Stimulated activated CD8-positive, alpha-beta memory T cell treated with anti-CD3 and anti-CD28 coated beads, Interleukin-4, amount 100 ng/mL, for 48 hours (primary cell): ENCODE measurements at regions not wholly inside any gene's neighbourhood (a gene's known extent, or its start where the extent isn't known, plus 50 kb on each side); places are given as distances from the start of the nearest gene placed in this dataset.

ENCODE experiments used
- DNase-seq: peaks from one replicate; pipeline ENCODE4 v3.0.0-alpha.2; 2020

DNA sequence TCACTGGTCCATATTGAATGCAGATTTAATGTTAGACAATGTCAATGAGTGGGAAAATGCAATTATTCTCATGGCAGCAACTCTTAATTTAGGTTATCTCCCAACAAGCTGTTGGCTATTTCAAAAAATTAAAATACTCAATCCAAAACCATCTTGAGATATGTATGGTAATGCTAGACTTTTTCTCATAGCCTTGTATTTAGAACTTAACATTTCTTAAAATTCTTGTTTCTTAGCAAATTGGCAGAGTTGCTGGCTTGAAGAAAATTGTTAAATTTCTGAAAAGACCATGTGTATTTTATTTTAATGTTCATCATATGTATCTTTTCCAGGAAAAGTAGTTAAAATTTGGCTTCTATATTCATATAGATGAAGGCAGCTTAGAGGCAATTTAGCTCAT, 1355.1 kb downstream of the PCDH9 start:
- DNase-seq: no peak

DNA sequence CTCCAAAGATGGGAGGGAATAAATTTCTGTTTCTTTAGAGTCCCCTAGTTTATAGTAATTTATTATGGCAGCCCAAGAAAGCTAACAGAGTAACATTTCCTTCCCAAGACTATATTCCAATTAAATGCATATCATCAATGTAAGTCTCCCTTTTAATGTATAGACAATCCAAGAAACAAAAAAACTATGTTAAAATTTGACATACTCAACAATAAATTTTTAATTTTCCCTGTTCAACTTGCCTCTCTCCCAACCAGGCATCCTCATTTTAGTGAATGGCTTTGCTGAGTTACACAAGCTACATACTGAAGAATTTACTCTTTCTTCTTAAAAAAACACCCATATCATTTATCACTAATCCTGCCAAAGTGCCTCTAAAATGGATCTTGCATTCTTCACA, 1357.7 kb downstream of the PCDH9 start:
- no peak for DNase-seq

DNA sequence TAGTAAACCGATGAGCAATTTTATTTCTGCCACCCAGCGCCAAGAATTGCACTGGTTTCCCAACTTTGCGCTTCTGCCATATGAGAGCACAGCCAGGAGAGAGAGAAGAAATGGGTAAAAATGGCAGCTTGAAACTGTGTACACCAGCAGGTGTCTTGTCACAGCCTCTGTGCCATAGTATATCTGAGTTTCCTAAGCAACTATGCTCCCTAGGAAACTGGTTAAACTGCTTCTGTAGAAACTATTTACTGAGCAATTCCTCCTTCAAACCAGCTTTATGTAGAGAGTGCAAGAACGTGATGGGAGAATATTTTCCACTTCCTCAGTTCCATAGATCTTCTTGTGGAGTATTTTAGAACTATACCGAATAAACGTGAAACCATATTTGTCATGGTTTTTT, 1361.3 kb downstream of the PCDH9 start:
- no peak for DNase-seq

DNA sequence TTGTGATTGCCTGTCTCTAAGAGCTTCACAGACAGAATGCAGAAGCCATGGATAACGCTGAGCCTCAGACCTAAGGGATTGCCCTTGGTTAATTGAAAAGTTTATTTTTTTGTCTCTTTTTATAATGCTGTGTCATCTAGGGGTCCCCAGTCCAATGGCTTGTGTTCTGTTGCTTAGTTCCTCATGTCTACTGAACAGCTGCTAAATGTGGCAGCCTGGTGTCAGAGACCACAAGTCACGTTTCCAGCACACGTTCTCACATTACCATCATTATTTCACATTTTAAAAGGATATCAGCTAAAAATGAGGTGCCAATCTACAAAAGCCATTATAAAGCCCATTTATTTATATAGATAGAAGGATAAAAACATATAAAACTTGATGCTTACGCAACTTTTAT, 1362.0 kb downstream of the PCDH9 start:
- DNase-seq: no peak

DNA sequence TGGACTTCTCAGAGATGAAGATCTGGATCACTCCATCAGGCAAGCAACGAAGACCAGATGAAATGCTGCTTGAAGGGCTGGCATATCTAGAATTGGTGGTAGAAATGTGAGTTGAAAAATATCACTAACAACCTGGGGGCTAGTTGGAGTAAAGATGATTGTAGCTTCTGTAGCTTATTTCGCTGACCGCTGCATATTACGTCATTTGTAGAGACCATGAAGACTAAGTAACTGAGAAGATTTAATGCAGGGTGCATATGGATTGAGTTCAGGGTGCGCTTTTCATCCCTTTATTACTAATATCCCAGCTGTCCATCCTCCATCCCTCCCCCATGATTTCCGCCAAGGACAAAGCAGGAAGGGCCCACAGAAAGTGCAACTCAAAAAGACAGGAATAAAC, 1364.0 kb downstream of the PCDH9 start:
- DNase-seq: no peak

DNA sequence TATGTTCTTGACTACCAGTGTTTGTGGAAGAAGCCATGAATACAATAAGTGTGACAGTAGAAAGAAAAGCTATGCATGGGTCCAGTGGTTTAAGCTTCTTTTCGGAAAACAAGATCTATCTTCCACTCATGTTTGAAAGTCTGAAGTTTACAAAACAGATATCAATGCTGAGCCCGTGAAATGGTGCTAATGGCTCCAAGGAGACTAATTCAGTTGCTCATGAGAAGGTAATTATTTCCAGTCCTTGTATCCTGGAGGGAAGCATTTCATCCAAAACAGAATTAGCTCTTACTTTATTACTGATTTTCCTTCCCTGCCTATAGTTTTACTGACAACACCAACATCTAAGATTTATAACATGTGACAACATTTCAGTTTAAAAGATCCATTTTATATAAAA, 1364.9 kb downstream of the PCDH9 start:
- no peak for DNase-seq

DNA sequence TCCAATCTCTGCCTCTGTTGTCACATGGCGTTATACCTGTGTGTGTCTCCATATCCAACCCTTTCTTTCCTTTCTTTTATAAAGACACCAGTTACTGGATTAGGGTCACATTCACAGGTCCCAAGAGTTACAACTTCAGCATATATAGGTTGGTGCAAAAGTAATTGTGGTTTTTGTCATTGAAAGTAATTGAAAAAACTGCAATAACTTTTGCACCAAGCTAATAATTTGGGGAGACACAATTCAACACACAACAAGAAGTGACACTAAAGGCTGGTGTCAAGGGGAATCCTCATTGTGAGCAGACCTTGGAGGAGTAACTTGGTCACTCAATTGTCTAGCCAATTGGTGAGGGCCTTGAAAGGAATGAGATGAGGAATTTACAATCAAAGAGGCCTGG, 1366.1 kb downstream of the PCDH9 start:
- no peak for DNase-seq

DNA sequence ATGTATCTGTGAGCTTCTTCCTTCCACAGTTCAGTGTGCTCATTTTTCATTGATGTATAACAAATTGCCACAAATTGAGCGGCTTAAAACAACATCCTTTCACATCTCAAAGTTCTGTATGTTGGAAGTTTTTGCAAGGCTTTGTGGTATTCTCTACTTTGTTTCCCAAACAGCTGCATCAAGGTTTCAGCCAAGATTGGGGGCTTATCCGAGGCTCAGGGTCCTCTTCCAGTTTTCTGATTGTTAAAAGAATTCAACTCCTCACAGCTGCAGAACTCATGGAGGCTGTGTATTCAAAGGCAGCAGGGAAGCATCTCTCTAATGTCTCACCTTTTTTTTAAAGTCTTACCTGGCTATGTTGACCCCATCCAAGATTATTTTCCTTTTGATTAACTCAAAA, 1369.8 kb downstream of the PCDH9 start:
- DNase-seq: no peak

DNA sequence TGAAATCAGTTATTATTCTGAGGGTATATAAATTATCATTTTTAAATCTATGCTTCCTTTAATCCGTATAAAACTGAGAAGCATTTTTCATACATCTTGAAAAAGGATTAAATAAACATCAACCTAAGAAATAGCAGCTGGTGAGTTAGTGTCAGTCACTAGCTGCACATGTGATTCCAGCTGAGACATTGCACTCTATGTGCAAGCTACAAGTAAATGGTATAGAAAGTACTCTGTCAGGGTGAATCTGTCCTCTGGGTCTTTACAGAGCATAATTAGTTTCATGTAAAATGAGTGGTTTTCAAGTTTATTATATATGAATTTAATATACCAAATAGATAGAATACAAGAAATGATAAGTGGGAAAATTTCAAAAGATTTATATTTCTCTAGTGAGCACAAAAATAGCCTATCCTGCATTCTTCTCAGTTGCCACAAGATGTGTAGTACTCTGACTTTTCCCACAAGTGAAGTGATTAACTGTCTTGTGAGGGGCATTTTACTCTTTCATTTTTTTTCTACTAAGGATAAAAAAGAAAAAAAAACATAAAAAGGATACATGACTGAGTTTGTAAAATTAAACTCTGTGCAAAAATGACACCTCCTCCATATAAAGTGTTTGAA, 1372.1 kb downstream of the PCDH9 start:
- DNase-seq: no peak

DNA sequence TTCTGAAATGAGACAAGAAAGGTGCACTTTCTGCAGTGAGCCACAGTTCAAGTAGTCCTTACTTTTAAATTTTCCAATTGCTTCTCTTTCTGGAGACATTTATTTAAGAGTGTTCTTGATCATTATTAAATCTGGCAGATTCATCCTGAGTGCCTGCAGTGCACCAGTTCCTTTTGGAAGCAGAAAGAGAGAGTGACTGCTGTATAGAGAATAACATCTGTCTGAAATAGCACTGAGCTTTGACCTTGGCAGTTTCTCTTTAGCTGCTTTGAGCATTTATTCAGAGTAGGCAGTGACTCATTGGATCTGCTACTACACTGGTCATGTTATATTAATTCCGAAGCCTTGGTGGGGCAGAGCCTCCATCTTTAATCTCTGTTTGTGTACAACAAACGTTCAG, 1373.7 kb downstream of the PCDH9 start:
- DNase-seq: no peak

DNA sequence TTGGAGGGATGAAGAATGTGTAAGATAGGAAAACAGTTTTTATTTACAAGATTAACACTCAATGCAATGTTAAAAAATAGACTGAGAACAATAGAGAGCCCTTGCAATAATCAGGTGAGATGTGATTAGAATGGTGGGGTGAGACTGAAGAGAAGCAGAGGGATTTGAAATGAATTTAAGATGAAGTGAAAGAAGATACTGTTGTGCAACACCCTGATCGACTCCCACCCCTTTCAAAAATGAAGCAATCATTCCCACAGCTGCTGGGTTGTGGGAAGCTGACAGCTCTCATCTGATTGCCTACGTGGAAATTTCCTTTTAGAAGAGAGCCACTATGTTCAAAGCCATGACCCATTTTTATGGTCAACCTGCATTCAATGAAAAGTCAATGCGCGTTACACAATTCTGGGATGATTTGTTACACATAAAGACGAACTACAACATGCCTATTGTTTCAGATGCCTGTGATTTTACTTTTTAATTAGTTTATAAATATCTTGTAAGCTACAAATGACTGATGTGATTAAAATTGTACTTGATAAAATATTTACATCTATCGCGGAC, 1374.8 kb downstream of the PCDH9 start:
- no peak for DNase-seq

DNA sequence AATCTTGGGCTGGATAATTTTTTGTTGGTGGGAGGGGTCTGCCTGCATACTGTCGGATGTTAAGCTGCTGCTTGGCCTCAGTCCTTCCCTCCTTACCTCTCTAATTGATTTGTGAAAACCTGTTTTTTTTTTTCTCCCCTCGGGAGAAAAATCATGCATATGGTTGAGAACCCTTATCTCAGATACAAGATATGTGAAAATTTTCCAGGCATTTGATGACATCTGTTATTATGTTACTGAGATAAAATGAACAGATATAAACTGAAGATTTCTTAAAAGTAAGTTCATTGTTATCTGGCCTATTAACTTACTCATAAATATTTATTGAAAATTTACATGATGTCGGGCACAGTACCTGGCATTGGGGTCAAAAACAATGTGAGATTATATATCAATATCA, 1375.7 kb downstream of the PCDH9 start:
- DNase-seq: no peak

DNA sequence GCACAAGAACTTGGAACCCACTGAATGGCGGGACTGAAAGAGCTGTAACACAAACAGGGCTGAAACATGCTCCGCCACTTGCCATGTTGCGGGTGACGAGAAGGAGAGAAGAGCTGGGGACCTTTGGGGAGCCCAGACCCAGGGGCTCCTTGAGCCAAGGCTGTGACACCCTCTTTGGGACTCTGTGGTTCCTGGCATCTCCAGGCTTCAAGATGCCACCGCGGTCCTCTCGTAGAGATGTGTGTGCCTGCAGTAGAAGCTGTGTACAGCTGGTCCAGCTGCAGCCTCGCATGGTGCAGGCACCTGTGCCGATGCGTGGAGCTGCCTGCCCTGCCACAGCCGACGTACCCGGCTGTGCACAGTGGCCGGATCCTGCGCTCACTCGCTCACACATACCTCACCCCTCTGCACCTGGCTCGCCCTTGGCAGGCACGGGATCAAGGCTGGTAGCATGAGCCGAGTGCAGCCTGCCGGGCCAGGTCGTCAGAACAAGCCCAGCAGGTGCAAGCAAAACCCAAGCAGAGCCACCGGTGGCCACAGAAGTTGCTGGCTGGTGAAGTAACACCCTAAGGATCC, 1385.8 kb downstream of the PCDH9 start:
- no peak for DNase-seq

DNA sequence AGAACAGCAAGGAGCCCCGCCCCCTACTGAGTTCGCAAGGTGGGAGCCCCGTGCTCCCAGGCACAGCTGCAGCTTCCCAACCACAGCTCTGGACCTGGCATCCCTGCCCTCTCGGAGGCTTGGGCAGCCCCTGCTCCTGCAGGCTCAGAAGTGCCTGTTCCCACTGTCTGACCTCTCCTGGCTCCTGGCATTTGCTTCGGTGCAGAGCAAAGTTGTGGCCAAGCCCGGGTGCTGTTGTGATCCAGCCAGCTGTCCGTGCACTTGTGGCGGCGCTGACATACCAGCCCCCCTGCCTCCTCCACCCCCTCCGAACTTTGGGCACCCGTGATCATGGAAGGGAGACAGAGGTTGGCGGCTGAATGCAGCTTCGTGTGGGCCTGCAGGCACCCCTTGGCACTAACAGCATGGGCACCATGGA, 1386.8 kb downstream of the PCDH9 start:
- no peak for DNase-seq

DNA sequence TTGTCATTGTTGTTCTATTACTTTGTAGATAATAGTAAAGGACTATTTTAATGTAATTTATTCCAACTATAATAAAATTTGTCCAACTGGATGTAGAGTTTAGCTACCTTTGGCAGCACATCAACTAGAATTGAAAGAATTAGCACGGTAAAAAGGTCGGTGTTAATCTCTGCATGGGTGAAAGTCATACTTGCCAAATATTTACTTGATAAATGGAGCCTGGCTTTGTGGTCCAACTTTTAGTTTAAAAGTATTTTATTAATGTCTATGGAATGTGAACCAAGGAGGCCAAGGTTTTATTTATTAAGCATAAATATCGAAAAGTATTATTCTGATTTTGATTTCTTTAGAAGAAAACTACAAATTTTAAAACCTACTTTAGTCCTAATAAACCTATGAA, 1389.0 kb downstream of the PCDH9 start:
- DNase-seq: no peak

DNA sequence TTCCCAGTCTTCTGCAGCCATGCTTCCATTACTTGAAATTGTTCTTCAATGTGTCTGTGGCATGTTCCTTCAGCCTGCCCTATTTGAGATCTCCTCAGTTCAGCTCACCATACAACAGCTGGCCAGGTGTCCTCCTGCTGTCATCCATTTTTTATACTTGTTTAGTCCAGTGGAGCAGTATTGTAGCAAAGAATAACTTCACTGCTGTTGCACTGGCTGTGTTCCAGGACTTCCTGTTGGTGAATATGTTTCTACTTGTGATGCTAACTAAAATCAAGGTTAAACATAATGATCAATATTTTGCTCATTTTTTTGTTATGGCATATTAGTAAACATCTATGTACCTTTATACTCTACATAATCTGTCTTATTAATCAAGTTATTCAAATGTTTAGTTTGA, 1394.1 kb downstream of the PCDH9 start:
- no peak for DNase-seq

DNA sequence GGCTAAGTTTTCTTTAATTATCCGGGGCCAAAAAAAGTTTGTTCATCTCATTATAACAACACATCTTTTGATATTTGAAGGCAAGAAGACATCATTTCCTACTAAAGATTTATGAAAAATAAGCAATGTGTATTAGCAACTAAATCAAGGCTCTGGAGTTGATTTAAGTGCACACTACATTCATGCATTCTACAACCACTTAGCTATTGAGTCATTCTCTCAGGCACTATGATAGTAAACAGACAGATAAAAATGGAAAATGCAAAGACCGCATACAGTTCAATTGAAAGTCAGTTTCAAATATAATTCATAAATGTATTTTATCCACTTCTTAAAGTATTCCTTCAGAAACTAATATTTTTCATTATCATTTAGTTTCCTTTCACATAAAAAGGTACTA, 1395.2 kb downstream of the PCDH9 start:
- DNase-seq: no peak

DNA sequence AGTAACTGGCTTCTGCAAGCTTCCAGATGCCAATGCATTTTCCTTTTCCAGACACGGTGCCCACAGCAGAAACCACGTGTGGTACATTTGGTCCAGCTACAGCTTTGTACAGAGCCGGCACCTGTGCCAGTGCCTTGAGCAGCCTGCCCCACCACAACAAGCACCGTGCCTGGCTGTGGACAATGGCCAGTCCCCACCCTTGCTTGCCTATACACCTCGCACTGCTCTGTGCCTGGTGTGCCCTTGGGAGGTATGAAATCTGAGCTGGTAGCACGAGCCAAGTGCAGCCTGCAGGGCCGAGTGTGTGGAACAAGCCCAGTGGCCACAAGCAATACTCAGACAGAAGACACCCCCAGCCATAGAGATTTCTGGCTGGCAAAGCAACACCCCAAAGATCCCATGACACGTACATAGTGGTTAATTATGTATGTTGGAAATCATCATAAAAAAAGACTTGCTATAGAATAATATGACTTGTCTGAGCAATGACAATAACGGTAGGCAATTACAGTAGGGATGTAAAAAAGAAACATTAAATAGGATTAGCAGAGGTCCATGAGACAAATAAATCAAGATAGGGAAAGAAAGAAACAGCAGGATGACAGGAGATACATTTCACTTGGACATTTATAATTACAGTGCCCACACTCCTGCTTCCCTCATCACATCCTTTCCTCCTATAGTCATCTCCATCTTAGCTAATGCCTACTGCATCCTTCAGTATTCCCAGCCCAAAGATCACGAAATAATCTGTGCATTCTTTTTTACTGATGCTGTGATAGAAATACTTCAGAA, 1399.5 kb downstream of the PCDH9 start:
- DNase-seq: no peak

DNA sequence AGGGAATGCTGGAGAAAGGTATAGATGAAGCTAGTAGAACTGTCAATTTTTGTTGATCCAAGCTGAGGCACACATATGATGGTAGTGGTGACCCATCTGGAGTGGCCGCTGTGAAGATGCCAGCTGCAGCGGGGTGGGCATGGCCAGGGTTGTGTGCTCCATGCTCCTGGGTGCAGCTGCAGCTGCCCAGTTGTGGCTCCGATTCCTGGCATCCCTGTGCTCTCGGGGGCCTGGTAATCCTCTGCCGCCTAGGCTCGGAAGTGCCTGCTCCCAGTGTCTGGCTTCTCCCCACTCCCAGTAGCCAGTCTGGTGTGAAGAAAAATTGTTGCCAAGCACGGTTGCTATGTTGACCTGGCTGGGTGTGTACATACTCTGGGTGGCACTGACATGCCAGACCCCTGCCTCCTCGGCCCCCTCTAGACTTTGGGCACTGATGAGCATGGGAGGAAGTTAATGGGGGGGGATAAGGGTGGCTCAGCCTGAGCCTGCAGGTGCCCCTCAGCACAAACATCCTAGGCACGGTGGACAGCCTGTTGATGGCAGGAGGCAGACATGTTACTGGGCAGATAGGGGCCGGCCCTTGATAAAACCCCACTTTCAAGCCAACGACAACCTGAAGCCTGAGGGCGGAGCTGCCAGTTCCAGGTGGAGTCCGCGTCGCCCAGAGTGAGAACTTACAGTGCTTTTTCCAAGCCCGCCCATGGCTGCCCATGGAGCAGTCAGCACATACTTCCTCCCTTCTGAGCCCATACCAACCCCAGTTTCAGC, 1400.7 kb downstream of the PCDH9 start:
- no peak for DNase-seq

DNA sequence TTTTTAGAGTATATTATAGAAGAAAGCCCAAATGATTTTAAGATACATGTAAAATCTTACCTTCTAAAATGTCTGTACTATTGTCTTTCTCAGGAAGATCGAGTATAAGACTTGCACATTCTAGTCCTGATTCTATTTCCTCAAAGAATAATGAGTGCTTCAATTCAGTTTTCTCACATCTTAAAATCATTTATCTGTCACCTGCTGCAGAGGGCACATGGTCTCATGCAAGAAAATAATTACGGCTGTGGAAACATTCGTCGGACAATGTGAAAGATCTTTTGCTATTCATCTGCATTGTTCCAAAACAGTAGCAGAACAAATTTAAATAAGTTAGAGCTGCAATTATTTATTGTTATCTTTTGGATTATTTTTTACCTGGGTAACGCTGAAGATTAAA, 1403.5 kb downstream of the PCDH9 start:
- no peak for DNase-seq

DNA sequence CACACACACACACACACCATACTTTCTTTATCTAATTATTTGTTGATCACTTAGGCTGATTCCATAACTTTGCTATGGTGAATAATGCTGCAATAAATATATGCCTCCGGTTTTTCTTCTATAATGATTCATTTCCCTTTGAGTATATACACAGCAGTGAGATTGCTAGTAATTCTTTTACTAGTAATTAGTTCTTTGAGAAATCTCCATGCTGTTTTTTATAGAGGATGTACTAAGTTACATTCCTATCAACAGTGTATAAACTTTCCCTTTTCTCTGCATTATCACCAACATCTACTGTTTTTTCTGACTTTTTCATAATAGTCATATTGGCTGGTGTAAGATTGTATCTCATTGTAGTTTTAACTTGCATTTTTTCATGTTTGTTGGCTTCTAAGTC, 1405.1 kb downstream of the PCDH9 start:
- no peak for DNase-seq

DNA sequence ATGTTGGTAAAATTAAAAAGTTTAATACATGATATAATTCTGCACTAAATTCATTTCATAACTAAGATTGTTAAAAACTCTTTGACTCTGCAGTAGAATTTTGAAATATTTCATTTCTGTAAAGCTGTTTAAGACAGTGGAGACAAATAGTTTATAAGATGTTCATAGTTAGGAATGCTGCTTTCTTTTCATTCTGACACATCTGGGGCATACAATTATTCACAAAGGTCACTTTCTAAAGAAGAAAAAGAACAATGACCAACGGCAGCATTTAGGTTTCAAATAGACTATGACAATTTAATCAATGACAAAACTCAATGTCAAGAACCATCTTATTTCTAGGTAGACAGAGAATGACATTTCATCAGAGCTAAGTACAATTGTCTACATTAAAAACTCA, 1422.1 kb downstream of the PCDH9 start:
- DNase-seq: no peak
